ENCODE measurements at regions not wholly inside any gene's neighbourhood (a gene's known extent, or its start where the extent isn't known, plus 50 kb on each side); places are given as distances from the start of the nearest gene placed in this dataset.

GRCh38 chr11:123253223-123253622 lies 58.2 kb upstream of the CLMP start:
- no peak for DNase-seq

- DNase-seq, result no peak
These were observed 56.8 kb upstream of the CLMP start for GRCh38 chr11:123251657-123252344.

- no peak for DNase-seq
These were observed 56.0 kb upstream of the CLMP start for GRCh38 chr11:123250892-123251656.

GRCh38 chr11:123249354-123249753 lies 54.3 kb upstream of the CLMP start:
- DNase-seq, result no peak

GRCh38 chr11:123247813-123248379 lies 52.8 kb upstream of the CLMP start:
- no peak for DNase-seq

- DNase-seq, result no peak
These were observed 52.4 kb upstream of the CLMP start for GRCh38 chr11:123247496-123247799.

GRCh38 chr11:123246749-123247495 lies 51.9 kb upstream of the CLMP start:
- DNase-seq, result peak; percentile 87

GRCh38 chr11:123245567-123245966 lies 50.5 kb upstream of the CLMP start:
- no peak for DNase-seq

Data from suppressor macrophage treated with lipopolysaccharide for 4 hours (primary cell).